Femur (tissue), 1 donor: ENCODE measurements at regions not wholly inside any gene's neighbourhood (a gene's known extent, or its start where the extent isn't known, plus 50 kb on each side); places are given as distances from the start of the nearest gene placed in this dataset.

Experiments
- DNase-seq: peaks from one replicate; pipeline ENCODE4 v3.0.0-alpha.2; 2017

GRCh38 chr20:11190741-11191140, 516.9 kb upstream of the JAG1 start:
- no peak for DNase-seq

- no peak for DNase-seq
These were observed 518.3 kb upstream of the JAG1 start for GRCh38 chr20:11192106-11192505.

- DNase-seq = no peak
These were observed 519.4 kb upstream of the JAG1 start for GRCh38 chr20:11193241-11193640.

GRCh38 chr20:11195169-11195568, 521.4 kb upstream of the JAG1 start:
- DNase-seq = no peak

GRCh38 chr20:11195899-11196558, 522.2 kb upstream of the JAG1 start:
- DNase-seq = no peak

GRCh38 chr20:11197851-11198250, 524.1 kb upstream of the JAG1 start:
- no peak for DNase-seq

GRCh38 chr20:11200423-11200822, 526.6 kb upstream of the JAG1 start:
- DNase-seq = no peak

GRCh38 chr20:11204926-11205768, 531.3 kb upstream of the JAG1 start:
- peak; percentile 53 for DNase-seq

GRCh38 chr20:11205769-11206362, 532.1 kb upstream of the JAG1 start:
- no peak for DNase-seq

- DNase-seq = no peak
These were observed 534.1 kb upstream of the JAG1 start for GRCh38 chr20:11207749-11208502.

GRCh38 chr20:11210611-11211010, 536.8 kb upstream of the JAG1 start:
- DNase-seq = no peak

GRCh38 chr20:11212272-11212671, 538.5 kb upstream of the JAG1 start:
- DNase-seq = no peak

GRCh38 chr20:11212902-11213301, 539.1 kb upstream of the JAG1 start:
- DNase-seq = no peak

- no peak for DNase-seq
These were observed 540.5 kb upstream of the JAG1 start for GRCh38 chr20:11214256-11214840.

- DNase-seq = no peak
These were observed 542.9 kb upstream of the JAG1 start for GRCh38 chr20:11216451-11217314.

- no peak for DNase-seq
These were observed 543.8 kb upstream of the JAG1 start for GRCh38 chr20:11217326-11218172.

- no peak for DNase-seq
These were observed 544.4 kb upstream of the JAG1 start for GRCh38 chr20:11218173-11218680.

GRCh38 chr20:11219192-11219591, 545.4 kb upstream of the JAG1 start:
- no peak for DNase-seq

- DNase-seq = no peak
These were observed 547.2 kb upstream of the JAG1 start for GRCh38 chr20:11221046-11221445.

GRCh38 chr20:11222243-11222642, 548.4 kb upstream of the JAG1 start:
- DNase-seq = no peak

GRCh38 chr20:11227602-11228001, 553.8 kb upstream of the JAG1 start:
- no peak for DNase-seq
